ENCODE measurements at regions not wholly inside any gene's neighbourhood (a gene's known extent, or its start where the extent isn't known, plus 50 kb on each side); places are given as distances from the start of the nearest gene placed in this dataset.

- TF ChIP-seq, protein P1, sequence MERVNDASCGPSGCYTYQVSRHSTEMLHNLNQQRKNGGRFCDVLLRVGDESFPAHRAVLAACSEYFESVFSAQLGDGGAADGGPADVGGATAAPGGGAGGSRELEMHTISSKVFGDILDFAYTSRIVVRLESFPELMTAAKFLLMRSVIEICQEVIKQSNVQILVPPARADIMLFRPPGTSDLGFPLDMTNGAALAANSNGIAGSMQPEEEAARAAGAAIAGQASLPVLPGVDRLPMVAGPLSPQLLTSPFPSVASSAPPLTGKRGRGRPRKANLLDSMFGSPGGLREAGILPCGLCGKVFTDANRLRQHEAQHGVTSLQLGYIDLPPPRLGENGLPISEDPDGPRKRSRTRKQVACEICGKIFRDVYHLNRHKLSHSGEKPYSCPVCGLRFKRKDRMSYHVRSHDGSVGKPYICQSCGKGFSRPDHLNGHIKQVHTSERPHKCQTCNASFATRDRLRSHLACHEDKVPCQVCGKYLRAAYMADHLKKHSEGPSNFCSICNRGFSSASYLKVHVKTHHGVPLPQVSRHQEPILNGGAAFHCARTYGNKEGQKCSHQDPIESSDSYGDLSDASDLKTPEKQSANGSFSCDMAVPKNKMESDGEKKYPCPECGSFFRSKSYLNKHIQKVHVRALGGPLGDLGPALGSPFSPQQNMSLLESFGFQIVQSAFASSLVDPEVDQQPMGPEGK (CRISPR knock-in tag; IDR thresholded peaks at IDR 0.05; ENCODE audit: borderline replicate concordance), result no peak
- TF ChIP-seq ZFP3 (CRISPR knock-in tag; IDR thresholded peaks at IDR 0.05) (no peak), CREB5 (CRISPR knock-in tag; IDR thresholded peaks at IDR 0.05; ENCODE audit: low read depth) (no peak), SNAI2 (CRISPR knock-in tag; IDR thresholded peaks at IDR 0.05) (no peak), ISL1 (CRISPR knock-in tag; IDR thresholded peaks at IDR 0.05) (no peak), TOX (CRISPR knock-in tag; IDR thresholded peaks at IDR 0.05; ENCODE audit: borderline replicate concordance) (no peak), CSDC2 (CRISPR knock-in tag; IDR thresholded peaks at IDR 0.05) (no peak), TSHZ2 (CRISPR knock-in tag; IDR thresholded peaks at IDR 0.05) (no peak), BACH2 (CRISPR knock-in tag; IDR thresholded peaks at IDR 0.05; ENCODE audit: borderline replicate concordance) (no peak), ZNF8 (CRISPR knock-in tag; IDR thresholded peaks at IDR 0.05) (no peak)
Measured at GRCh38 chr18:54453996-54454395, 96.3 kb downstream of the C18orf54 start.

Measured in SK-N-SH treated with all-trans-retinoic acid at 6 μM for 48 hours (cell line).